BE2C (cell line): ENCODE measurements at regions not wholly inside any gene's neighbourhood (a gene's known extent, or its start where the extent isn't known, plus 50 kb on each side); places are given as distances from the start of the nearest gene placed in this dataset.

ENCODE experiments used
- DNase-seq: peaks from one replicate; pipeline ENCODE4 v3.0.0-alpha.2; 2020
- H3K27me3 ChIP-seq: fragments of 250-450 bp; sonication (Bioruptor Pico); 2 replicates; pipeline ENCODE4 v1.5.1; 2020; ENCODE audit warnings: mild to moderate bottlenecking
- H3K36me3 ChIP-seq: fragments of 250-450 bp; sonication (Bioruptor Pico); 2 replicates; pipeline ENCODE4 v1.5.1; 2020; ENCODE audit warnings: mild to moderate bottlenecking
- H3K4me1 ChIP-seq: fragments of 250-450 bp; sonication (Bioruptor Pico); 2 replicates; pipeline ENCODE4 v1.5.1; 2020
- H3K4me3 ChIP-seq: 2 replicates; pipeline ENCODE4 v1.5.1; 2011; ENCODE audit warnings: low read depth, low read length
- H3K9me3 ChIP-seq: fragments of 250-450 bp; sonication (Bioruptor Pico); 2 replicates; pipeline ENCODE4 v1.5.1; 2020
- CTCF ChIP-seq: IDR thresholded peaks from 2 replicates; pipeline ENCODE4 v1.5.1; 2012; ENCODE audit warnings: mild to moderate bottlenecking, low read depth, low read length

GRCh38 chr15:20353966-20354883 lies 187.4 kb downstream of the GOLGA6L6 start:
- no peak overlapping the region for H3K4me3 ChIP-seq
- no peaks in the 10 kb centered on the region for H3K4me1 ChIP-seq
- no peaks in the 10 kb centered on the region for H3K9me3 ChIP-seq
- no peak for DNase-seq
- TF ChIP-seq CTCF = no peak
- no peaks in the 10 kb centered on the region for H3K36me3 ChIP-seq
- H3K27me3 ChIP-seq = no peaks in the 10 kb centered on the region

- Histone ChIP-seq H3K4me1 (no peaks in the 10 kb centered on the region), H3K4me3 (no peak overlapping the region), H3K27me3 (no peaks in the 10 kb centered on the region), H3K36me3 (no peaks in the 10 kb centered on the region), H3K9me3 (no peaks in the 10 kb centered on the region)
- DNase-seq = no peak
- no peak for TF ChIP-seq CTCF
Measured at GRCh38 chr15:20352241-20353200, 189.1 kb downstream of the GOLGA6L6 start.

GRCh38 chr15:20351448-20351971 lies 190.1 kb downstream of the GOLGA6L6 start:
- no peak for TF ChIP-seq CTCF
- H3K9me3 ChIP-seq = peaks cover 2% of the 10 kb centered on the region; the same call in 1 of the 2 replicates
- DNase-seq = no peak
- H3K27me3 ChIP-seq = no peaks in the 10 kb centered on the region
- no peak overlapping the region for H3K4me3 ChIP-seq
- no peaks in the 10 kb centered on the region for H3K4me1 ChIP-seq
- H3K36me3 ChIP-seq = no peaks in the 10 kb centered on the region

- H3K36me3 ChIP-seq = no peaks in the 10 kb centered on the region
- no peaks in the 10 kb centered on the region for H3K27me3 ChIP-seq
- TF ChIP-seq CTCF = no peak
- H3K4me3 ChIP-seq = no peak overlapping the region
- DNase-seq = no peak
- peaks cover 2% of the 10 kb centered on the region; the same call in 1 of the 2 replicates for H3K9me3 ChIP-seq
- H3K4me1 ChIP-seq = no peaks in the 10 kb centered on the region
Measured at GRCh38 chr15:20349774-20350498, 191.7 kb downstream of the GOLGA6L6 start.

GRCh38 chr15:20348900-20349773 lies 192.5 kb downstream of the GOLGA6L6 start:
- TF ChIP-seq CTCF = no peak
- Histone ChIP-seq H3K27me3 (no peaks in the 10 kb centered on the region), H3K4me1 (no peaks in the 10 kb centered on the region), H3K9me3 (peaks cover 2% of the 10 kb centered on the region; the same call in 1 of the 2 replicates), H3K36me3 (no peaks in the 10 kb centered on the region), H3K4me3 (no peak overlapping the region)
- DNase-seq = no peak
